HepG2 (cell line): ENCODE measurements at regions not wholly inside any gene's neighbourhood (a gene's known extent, or its start where the extent isn't known, plus 50 kb on each side); places are given as distances from the start of the nearest gene placed in this dataset.
A peak's percentile ranks its signal among the peaks of the same experiment; 100 is the strongest.

Experiments used
- ATAC-seq: fragments of 200-7000 bp; cut with Tn5 transposase; 3 replicates; pipeline ENCODE4 v1.9.1; 2020; ENCODE audit warnings: mild to moderate bottlenecking, moderate library complexity
- BruUV-seq: library from RNA; stranded (reverse); fragments of 400-500 nt; replicated peaks from 2 replicates; lab custom pipeline; 2021; lab: Mats Ljungman, UMichigan
- CTCF ChIA-PET: fragments of 300-600 bp; formaldehyde crosslinking; extraction: SDS; loops from one replicate; lab custom pipeline; 2021; ENCODE audit warnings: low total read pairs, inconsistent platforms, low intra/inter-chr PET ratio; lab: Yijun Ruan, JAX
- POLR2A ChIA-PET: fragments of 350-600 bp; sonication (Branson Sonifier 250); formaldehyde crosslinking; loops from one replicate; lab custom pipeline; 2020; ENCODE audit warnings: antibody characterized with exemption, inconsistent platforms; lab: Yijun Ruan, JAX
- DNase-seq: peaks from one replicate; pipeline ENCODE4 v3.0.0-alpha.2; 2015; ENCODE audit warnings: low spot score
- FAIRE-seq: peaks from 3 replicates; lab custom pipeline; 2011; peaks lifted over from hg19 to GRCh38; lab: Jason Lieb, UNC
- H2AFZ ChIP-seq: one replicate; pipeline ENCODE4 v1.6.1; 2011; ENCODE audit warnings: low read length, inconsistent platforms
- H3K27ac ChIP-seq: fragments of 300-600 bp; 3 replicates; pipeline ENCODE4 v1.8.0; 2011; ENCODE audit warnings: mixed run types, mild to moderate bottlenecking, mixed read lengths, low read length, inconsistent platforms; ENCODE audit not compliant: insufficient read depth; ENCODE audit errors: extremely low read length
- H3K27me3 ChIP-seq, 2 experiments: fragments of 200-600 bp in 1 of 2; 2 replicates in 1 of 2; 3 replicates in 1 of 2; pipeline versions ENCODE4 v1.6.0 to v1.8.0; 2011; ENCODE audit warnings: low read length in 2 of 2, mild to moderate bottlenecking in 2 of 2, moderate library complexity in 2 of 2, inconsistent platforms in 1 of 2; ENCODE audit not compliant: insufficient read depth in 2 of 2, control insufficient read depth in 1 of 2
- H3K36me3 ChIP-seq, 2 experiments: fragments of 200-600 bp in 1 of 2; replicated peaks in 1 of 2; 2 replicates in 1 of 2; 3 replicates in 1 of 2; pipeline versions ENCODE4 v1.5.1 to v1.8.0; 2011; ENCODE audit warnings: low read length in 2 of 2, inconsistent platforms in 1 of 2; ENCODE audit not compliant: insufficient read depth in 2 of 2, control insufficient read depth in 1 of 2
- H3K4me1 ChIP-seq: 2 replicates; pipeline ENCODE4 v1.5.1; 2012; ENCODE audit warnings: low read length, inconsistent platforms; ENCODE audit not compliant: insufficient read depth
- H3K4me2 ChIP-seq: 2 replicates; pipeline ENCODE4 v1.6.0; 2011; ENCODE audit warnings: low read depth, low read length, inconsistent platforms
- H3K4me3 ChIP-seq, 3 experiments: fragments of 200-600 bp in 1 of 3; sonication (generic), shearing (Covaris generic) in 1 of 3; replicated peaks in 1 of 3; 2 replicates each; pipeline ENCODE4 v1.5.1; 2011 to 2016; ENCODE audit warnings: low read length in 3 of 3, inconsistent platforms in 2 of 3, low read depth in 2 of 3, mild to moderate bottlenecking in 2 of 3, control low read depth in 1 of 3, mixed read lengths in 1 of 3; ENCODE audit not compliant: insufficient read depth in 1 of 3
- H3K79me2 ChIP-seq: one replicate; pipeline ENCODE4 v1.6.1; 2011; ENCODE audit warnings: low read length, inconsistent platforms; ENCODE audit not compliant: insufficient read depth
- H3K9ac ChIP-seq: 2 replicates; pipeline ENCODE4 v1.6.0; 2011; ENCODE audit warnings: mild to moderate bottlenecking, low read depth, low read length, inconsistent platforms; ENCODE audit not compliant: insufficient read depth
- H3K9me3 ChIP-seq: 2 replicates; pipeline ENCODE4 v1.5.1; 2012; ENCODE audit warnings: mild to moderate bottlenecking, low read length
- H4K20me1 ChIP-seq: 2 replicates; pipeline ENCODE4 v1.6.0; 2011; ENCODE audit warnings: inconsistent platforms, mild to moderate bottlenecking, low read length, moderate library complexity; ENCODE audit not compliant: insufficient read depth
- ARID5B ChIP-seq: IDR thresholded peaks from 2 replicates; pipeline ENCODE4 v1.4.0; 2020; ENCODE audit warnings: mild to moderate bottlenecking, missing genetic modification reagents
- MAX ChIP-seq: IDR thresholded peaks from 2 replicates; pipeline ENCODE4 v1.6.1; 2012; ENCODE audit warnings: inconsistent platforms
- NONO ChIP-seq, 2 experiments: fragments of 450-650 bp in 1 of 2; sonication (generic) in 1 of 2; formaldehyde crosslinking in 1 of 2; IDR thresholded peaks in 1 of 2; conservative IDR thresholded peaks in 1 of 2; 2 replicates each; pipeline versions ENCODE4 v1.6.1 to v1.8.0; 2017 to 2022; ENCODE audit warnings: mild to moderate bottlenecking in 1 of 2, missing genetic modification reagents in 1 of 2, moderate library complexity in 1 of 2
- TP53 ChIP-seq: sonication (generic); formaldehyde crosslinking; conservative IDR thresholded peaks from 2 replicates; pipeline ENCODE4 v1.4.0; 2020; ENCODE audit warnings: missing genetic modification reagents
- YY1 ChIP-seq: IDR thresholded peaks from 2 replicates; pipeline ENCODE4 v1.6.1; 2011; ENCODE audit warnings: low read length, low read depth, moderate library complexity, mild to moderate bottlenecking; ENCODE audit not compliant: insufficient read depth, insufficient replicate concordance
- ZFYVE20 ChIP-seq: sonication (generic); formaldehyde crosslinking; IDR thresholded peaks from 2 replicates; pipeline ENCODE4 v1.8.0; 2023; ENCODE audit warnings: low read depth, mild to moderate bottlenecking, moderate library complexity, missing genetic modification reagents, borderline replicate concordance
- ZMYM2 ChIP-seq: sonication (generic); formaldehyde crosslinking; IDR thresholded peaks from 2 replicates; pipeline ENCODE4 v1.8.0; 2022; ENCODE audit warnings: mild to moderate bottlenecking, missing genetic modification reagents
- ZMYM4 ChIP-seq: sonication (generic); formaldehyde crosslinking; IDR thresholded peaks from 2 replicates; pipeline ENCODE4 v1.8.1; 2023; ENCODE audit warnings: mild to moderate bottlenecking, missing genetic modification reagents
- WGBS: methylation state at CpG from one replicate; pipeline ENCODE4 v1.1.6; 2017; ENCODE audit warnings: low lambda C conversion rate; 5-methylcytosine and 5-hydroxymethylcytosine counted together
- in situ Hi-C: cut with HindIII; loops from 2 replicates; pipeline ENCODE4 v1.10.0; 2017; ENCODE audit warnings: low pct_unique_long_range_greater_than_20kb; ENCODE audit not compliant: extremely low pct_ligation_motif_present
- intact Hi-C: fragments of 100-400 bp; cut with micrococcal nuclease; formaldehyde crosslinking; loops from one replicate; pipeline ENCODE4 v1.10.0; 2022; ENCODE audit not compliant: unreplicated experiment

GRCh38 chr4:83170952-83171399, 56.4 kb upstream of the PLAC8 start:
- ChIA-PET CTCF (no interaction called here), POLR2A (no interaction called here)
- Histone ChIP-seq H3K9me3 (no peaks in the 10 kb centered on the region), H3K27me3 (no peaks in the 10 kb centered on the region), H3K4me3 (no peak overlapping the region), H3K79me2 (no peaks in the 10 kb centered on the region), H3K4me2 (no peak overlapping the region), H3K4me1 (peaks cover 22% of the 10 kb centered on the region), H3K36me3 (no peaks in the 10 kb centered on the region), H4K20me1 (no peaks in the 10 kb centered on the region), H2AFZ (peak overlapping the region; percentile 31), H3K27ac (peak overlapping the region; percentile 60), H3K9ac (no peak overlapping the region)
- ATAC-seq = no peak
- TF ChIP-seq NONO (IDR thresholded peaks at IDR 0.05) (no peak), NONO (CRISPR knock-in tag; conservative IDR thresholded peaks at IDR 0.05) (0 out of 2 replicates have a peak, but pooled peaks have one; percentile 14), ZMYM4 (0 out of 2 replicates have a peak, but pooled peaks have one; percentile 13), TP53 (CRISPR knock-in tag) (peak; percentile 99), ZMYM2 (0 out of 2 replicates have a peak, but pooled peaks have one; percentile 34), YY1 (peak; percentile 12), ARID5B (no peak), ZFYVE20 (no peak), MAX (0 out of 2 replicates have a peak, but pooled peaks have one; percentile 7)
- 74% methylated on average over 4 of the region's 4 CpGs for WGBS
- intact Hi-C loops (no loop called here), in situ Hi-C loops (no loop called here)
- no TSS peak for BruUV-seq
- DNase-seq = no peak
- FAIRE-seq = no peak
